WTC11 (cell line): ENCODE measurements at regions not wholly inside any gene's neighbourhood (a gene's known extent, or its start where the extent isn't known, plus 50 kb on each side); places are given as distances from the start of the nearest gene placed in this dataset.

ENCODE experiments used
- ATAC-seq: fragments of 200-7000 bp; cut with Tn5 transposase; 2 replicates; pipeline ENCODE4 v1.10.0; 2021; ENCODE audit warnings: mild to moderate bottlenecking, moderate library complexity
- CTCF ChIA-PET: fragments of 300-600 bp; sonication (Branson Sonifier 250); formaldehyde crosslinking; loops from one replicate; lab custom pipeline; 2021; ENCODE audit warnings: antibody characterized with exemption; lab: Charles Lee
- POLR2A ChIA-PET: fragments of 350-600 bp; sonication (Branson Sonifier 250); formaldehyde crosslinking; loops from one replicate; lab custom pipeline; 2021; ENCODE audit warnings: antibody characterized with exemption; lab: Charles Lee
- DNase-seq: peaks from one replicate; pipeline ENCODE4 v3.0.0; 2021; ENCODE audit warnings: low spot score
- H3K27ac Mint-ChIP-seq: 2 replicates; pipeline ENCODE4 v1.8.0; 2021; ENCODE audit warnings: mixed read lengths
- H3K27me3 Mint-ChIP-seq: 2 replicates; pipeline ENCODE4 v1.8.0; 2021; ENCODE audit warnings: low read depth, mild to moderate bottlenecking, moderate library complexity, mixed read lengths
- H3K36me3 Mint-ChIP-seq: 2 replicates; pipeline ENCODE4 v1.8.0; 2021; ENCODE audit warnings: mixed read lengths
- H3K4me1 Mint-ChIP-seq: 2 replicates; pipeline ENCODE4 v1.8.0; 2022; ENCODE audit warnings: mixed read lengths
- H3K4me3 Mint-ChIP-seq: 2 replicates; pipeline ENCODE4 v1.8.0; 2021; ENCODE audit warnings: mild to moderate bottlenecking, moderate library complexity, mixed read lengths
- H3K9me3 Mint-ChIP-seq: 2 replicates; pipeline ENCODE4 v1.8.0; 2021; ENCODE audit warnings: mixed read lengths
- ESRRA ChIP-seq: sonication (generic); formaldehyde crosslinking; IDR thresholded peaks from 2 replicates; pipeline ENCODE4 v1.8.1; 2022; ENCODE audit warnings: mild to moderate bottlenecking, missing genetic modification reagents, borderline replicate concordance
- FOXJ3 ChIP-seq: sonication (generic); formaldehyde crosslinking; IDR thresholded peaks from 2 replicates; pipeline ENCODE4 v1.9.0; 2021; ENCODE audit warnings: missing genetic modification reagents, mild to moderate bottlenecking, borderline replicate concordance
- FOXP1 ChIP-seq: sonication (generic); formaldehyde crosslinking; IDR thresholded peaks from 2 replicates; pipeline ENCODE4 v1.8.0; 2022; ENCODE audit warnings: missing genetic modification reagents, mild to moderate bottlenecking, moderate library complexity, borderline replicate concordance
- GABPB1 ChIP-seq: sonication (generic); formaldehyde crosslinking; IDR thresholded peaks from 2 replicates; pipeline ENCODE4 v1.8.1; 2023; ENCODE audit warnings: mild to moderate bottlenecking, missing genetic modification reagents
- GTF2I ChIP-seq: fragments of 250-450 bp; sonication (Bioruptor Pico); conservative IDR thresholded peaks from 2 replicates; pipeline ENCODE4 v1.4.0; 2021; ENCODE audit warnings: mild to moderate bottlenecking
- JAZF1 ChIP-seq: fragments of 250-450 bp; sonication (Bioruptor Pico); IDR thresholded peaks from 2 replicates; pipeline ENCODE4 v1.9.0; 2021; ENCODE audit warnings: moderate library complexity, mild to moderate bottlenecking, inconsistent platforms
- NR1H2 ChIP-seq: sonication (generic); formaldehyde crosslinking; IDR thresholded peaks from 2 replicates; pipeline ENCODE4 v1.9.0; 2021; ENCODE audit warnings: mild to moderate bottlenecking, moderate library complexity, missing genetic modification reagents
- NR2C2 ChIP-seq: sonication (generic); formaldehyde crosslinking; IDR thresholded peaks from 2 replicates; pipeline ENCODE4 v1.8.0; 2022; ENCODE audit warnings: mild to moderate bottlenecking, missing genetic modification reagents
- RORB ChIP-seq: fragments of 250-450 bp; sonication (Bioruptor Pico); IDR thresholded peaks from 2 replicates; pipeline ENCODE4 v1.9.0; 2021; ENCODE audit warnings: mild to moderate bottlenecking
- SMAD3 ChIP-seq: sonication (generic); formaldehyde crosslinking; IDR thresholded peaks from 2 replicates; pipeline ENCODE4 v1.8.0; 2022; ENCODE audit warnings: missing genetic modification reagents, mild to moderate bottlenecking, borderline replicate concordance
- TEAD1 ChIP-seq: sonication (generic); formaldehyde crosslinking; IDR thresholded peaks from 2 replicates; pipeline ENCODE4 v1.8.0; 2022; ENCODE audit warnings: mild to moderate bottlenecking, missing genetic modification reagents
- TP53 ChIP-seq: sonication (generic); formaldehyde crosslinking; IDR thresholded peaks from 2 replicates; pipeline ENCODE4 v1.8.1; 2023; ENCODE audit warnings: mild to moderate bottlenecking, missing genetic modification reagents
- ZNF423 ChIP-seq: fragments of 250-450 bp; sonication (Bioruptor Pico); IDR thresholded peaks from 2 replicates; pipeline ENCODE4 v2.1.2; 2022; ENCODE audit warnings: mild to moderate bottlenecking, moderate library complexity
- TF ChIP-seq, protein P1 (sequence below): sonication (generic); formaldehyde crosslinking; IDR thresholded peaks from 2 replicates; pipeline ENCODE4 v1.8.1; 2023; ENCODE audit warnings: mild to moderate bottlenecking, moderate library complexity, missing genetic modification reagents
- TF ChIP-seq, protein P2 (sequence below): sonication (generic); formaldehyde crosslinking; conservative IDR thresholded peaks from 2 replicates; pipeline ENCODE4 v1.8.1; 2023; ENCODE audit warnings: mild to moderate bottlenecking, low read depth, missing genetic modification reagents, moderate library complexity
- TF ChIP-seq, protein P3 (sequence below): sonication (generic); formaldehyde crosslinking; IDR thresholded peaks from 2 replicates; pipeline ENCODE4 v1.8.0; 2022; ENCODE audit warnings: mild to moderate bottlenecking, missing genetic modification reagents
- TF ChIP-seq, protein P4 (sequence below): sonication (generic); formaldehyde crosslinking; IDR thresholded peaks from 2 replicates; pipeline ENCODE4 v1.8.1; 2023; ENCODE audit warnings: mild to moderate bottlenecking, missing genetic modification reagents, moderate library complexity

DNA sequence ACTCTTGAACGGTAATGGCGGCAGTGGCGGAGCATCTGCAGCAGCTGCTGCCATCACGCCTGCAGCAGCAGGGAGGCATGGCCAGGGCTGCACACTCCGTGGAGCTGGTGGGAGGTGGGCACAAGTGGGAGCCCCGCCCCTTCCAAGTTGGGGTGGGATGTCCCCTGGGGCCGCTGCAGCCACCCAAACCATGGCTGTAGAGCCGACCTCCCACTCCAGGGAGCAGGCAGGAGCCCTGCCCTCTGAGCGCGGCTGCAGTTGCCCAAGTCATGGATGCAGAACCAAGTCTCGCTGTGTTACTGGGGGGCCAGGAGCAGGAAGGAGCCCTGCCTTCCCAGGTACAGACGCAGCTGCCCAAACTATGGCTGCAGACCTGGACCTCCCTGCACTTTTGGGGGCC, 215.3 kb upstream of the VLDLR start:
- POLR2A ChIA-PET, result no interaction called here
- peaks cover 7% of the 10 kb centered on the region for H3K27me3 Mint-ChIP-seq

DNA sequence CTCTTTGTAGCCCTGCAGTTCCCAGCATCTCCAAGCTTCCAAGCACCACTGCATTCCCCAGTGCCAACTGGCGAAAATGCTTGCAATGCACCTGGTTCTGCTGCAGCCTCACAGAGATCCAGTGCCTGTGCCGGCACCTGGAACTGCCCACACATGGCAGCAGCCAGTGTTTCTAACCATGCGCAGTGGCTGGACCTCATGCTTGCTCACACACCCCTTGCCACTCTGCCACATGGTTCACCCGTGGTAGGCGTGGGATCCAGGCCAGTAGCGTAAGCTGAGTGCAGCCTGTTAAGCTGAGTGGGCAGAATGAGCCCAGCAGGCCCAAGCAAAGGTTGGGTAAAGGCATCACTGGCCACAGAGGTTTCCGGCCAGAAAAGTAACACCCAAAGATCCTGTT, 214.1 kb upstream of the VLDLR start:
- ATAC-seq (no peak), DNase-seq (no peak)
- CTCF ChIA-PET, result interaction anchor here (0.5 to 0.7 kb wide), 2 partner anchors 72 to 288 kb away, joined by 3 read pairs; no protein-coding TSS in a partner anchor
- no peak overlapping the region for H3K27ac Mint-ChIP-seq
- no peak overlapping the region for H3K4me3 Mint-ChIP-seq
- H3K9me3 Mint-ChIP-seq, result peaks cover 20% of the 10 kb centered on the region
- peaks cover 13% of the 10 kb centered on the region for H3K4me1 Mint-ChIP-seq
- POLR2A ChIA-PET, result no interaction called here
- peaks cover 20% of the 10 kb centered on the region for H3K36me3 Mint-ChIP-seq
- peaks cover 4% of the 10 kb centered on the region; the same call in 1 of the 2 replicates for H3K27me3 Mint-ChIP-seq
- no peak for TF ChIP-seq SMAD3 (CRISPR knock-in tag)
- TF ChIP-seq, protein P1, sequence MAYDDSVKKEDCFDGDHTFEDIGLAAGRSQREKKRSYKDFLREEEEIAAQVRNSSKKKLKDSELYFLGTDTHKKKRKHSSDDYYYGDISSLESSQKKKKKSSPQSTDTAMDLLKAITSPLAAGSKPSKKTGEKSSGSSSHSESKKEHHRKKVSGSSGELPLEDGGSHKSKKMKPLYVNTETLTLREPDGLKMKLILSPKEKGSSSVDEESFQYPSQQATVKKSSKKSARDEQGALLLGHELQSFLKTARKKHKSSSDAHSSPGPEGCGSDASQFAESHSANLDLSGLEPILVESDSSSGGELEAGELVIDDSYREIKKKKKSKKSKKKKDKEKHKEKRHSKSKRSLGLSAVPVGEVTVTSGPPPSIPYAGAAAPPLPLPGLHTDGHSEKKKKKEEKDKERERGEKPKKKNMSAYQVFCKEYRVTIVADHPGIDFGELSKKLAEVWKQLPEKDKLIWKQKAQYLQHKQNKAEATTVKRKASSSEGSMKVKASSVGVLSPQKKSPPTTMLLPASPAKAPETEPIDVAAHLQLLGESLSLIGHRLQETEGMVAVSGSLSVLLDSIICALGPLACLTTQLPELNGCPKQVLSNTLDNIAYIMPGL (CRISPR knock-in tag), result no peak
- TF ChIP-seq ZNF423 (CRISPR knock-in tag), result no peak
- TF ChIP-seq NR2C2 (CRISPR knock-in tag), result no peak
- no peak for TF ChIP-seq GTF2I (CRISPR knock-in tag)
- TF ChIP-seq FOXJ3, result no peak
- no peak for TF ChIP-seq JAZF1
- TF ChIP-seq TP53, result no peak
- TF ChIP-seq NR1H2, result no peak
- TF ChIP-seq FOXP1, result no peak
- TF ChIP-seq GABPB1 (CRISPR knock-in tag), result no peak
- TF ChIP-seq, protein P2, sequence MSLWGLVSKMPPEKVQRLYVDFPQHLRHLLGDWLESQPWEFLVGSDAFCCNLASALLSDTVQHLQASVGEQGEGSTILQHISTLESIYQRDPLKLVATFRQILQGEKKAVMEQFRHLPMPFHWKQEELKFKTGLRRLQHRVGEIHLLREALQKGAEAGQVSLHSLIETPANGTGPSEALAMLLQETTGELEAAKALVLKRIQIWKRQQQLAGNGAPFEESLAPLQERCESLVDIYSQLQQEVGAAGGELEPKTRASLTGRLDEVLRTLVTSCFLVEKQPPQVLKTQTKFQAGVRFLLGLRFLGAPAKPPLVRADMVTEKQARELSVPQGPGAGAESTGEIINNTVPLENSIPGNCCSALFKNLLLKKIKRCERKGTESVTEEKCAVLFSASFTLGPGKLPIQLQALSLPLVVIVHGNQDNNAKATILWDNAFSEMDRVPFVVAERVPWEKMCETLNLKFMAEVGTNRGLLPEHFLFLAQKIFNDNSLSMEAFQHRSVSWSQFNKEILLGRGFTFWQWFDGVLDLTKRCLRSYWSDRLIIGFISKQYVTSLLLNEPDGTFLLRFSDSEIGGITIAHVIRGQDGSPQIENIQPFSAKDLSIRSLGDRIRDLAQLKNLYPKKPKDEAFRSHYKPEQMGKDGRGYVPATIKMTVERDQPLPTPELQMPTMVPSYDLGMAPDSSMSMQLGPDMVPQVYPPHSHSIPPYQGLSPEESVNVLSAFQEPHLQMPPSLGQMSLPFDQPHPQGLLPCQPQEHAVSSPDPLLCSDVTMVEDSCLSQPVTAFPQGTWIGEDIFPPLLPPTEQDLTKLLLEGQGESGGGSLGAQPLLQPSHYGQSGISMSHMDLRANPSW (CRISPR knock-in tag), result no peak

More for the DNA sequence above, 215.3 kb upstream of the VLDLR start:
- peaks cover 23% of the 10 kb centered on the region for H3K36me3 Mint-ChIP-seq
- peaks cover 25% of the 10 kb centered on the region for H3K9me3 Mint-ChIP-seq
- ATAC-seq (no peak), DNase-seq (no peak)
- CTCF ChIA-PET, result no interaction called here
- H3K27ac Mint-ChIP-seq, result no peak overlapping the region
- peaks cover under 1% of the 10 kb centered on the region for H3K4me1 Mint-ChIP-seq
- TF ChIP-seq, protein P1 (CRISPR knock-in tag), result no peak
- TF ChIP-seq RORB (CRISPR knock-in tag), result no peak
- TF ChIP-seq, protein P3, sequence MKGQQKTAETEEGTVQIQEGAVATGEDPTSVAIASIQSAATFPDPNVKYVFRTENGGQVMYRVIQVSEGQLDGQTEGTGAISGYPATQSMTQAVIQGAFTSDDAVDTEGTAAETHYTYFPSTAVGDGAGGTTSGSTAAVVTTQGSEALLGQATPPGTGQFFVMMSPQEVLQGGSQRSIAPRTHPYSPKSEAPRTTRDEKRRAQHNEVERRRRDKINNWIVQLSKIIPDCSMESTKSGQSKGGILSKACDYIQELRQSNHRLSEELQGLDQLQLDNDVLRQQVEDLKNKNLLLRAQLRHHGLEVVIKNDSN (CRISPR knock-in tag), result no peak
- H3K4me3 Mint-ChIP-seq, result no peak overlapping the region

DNA sequence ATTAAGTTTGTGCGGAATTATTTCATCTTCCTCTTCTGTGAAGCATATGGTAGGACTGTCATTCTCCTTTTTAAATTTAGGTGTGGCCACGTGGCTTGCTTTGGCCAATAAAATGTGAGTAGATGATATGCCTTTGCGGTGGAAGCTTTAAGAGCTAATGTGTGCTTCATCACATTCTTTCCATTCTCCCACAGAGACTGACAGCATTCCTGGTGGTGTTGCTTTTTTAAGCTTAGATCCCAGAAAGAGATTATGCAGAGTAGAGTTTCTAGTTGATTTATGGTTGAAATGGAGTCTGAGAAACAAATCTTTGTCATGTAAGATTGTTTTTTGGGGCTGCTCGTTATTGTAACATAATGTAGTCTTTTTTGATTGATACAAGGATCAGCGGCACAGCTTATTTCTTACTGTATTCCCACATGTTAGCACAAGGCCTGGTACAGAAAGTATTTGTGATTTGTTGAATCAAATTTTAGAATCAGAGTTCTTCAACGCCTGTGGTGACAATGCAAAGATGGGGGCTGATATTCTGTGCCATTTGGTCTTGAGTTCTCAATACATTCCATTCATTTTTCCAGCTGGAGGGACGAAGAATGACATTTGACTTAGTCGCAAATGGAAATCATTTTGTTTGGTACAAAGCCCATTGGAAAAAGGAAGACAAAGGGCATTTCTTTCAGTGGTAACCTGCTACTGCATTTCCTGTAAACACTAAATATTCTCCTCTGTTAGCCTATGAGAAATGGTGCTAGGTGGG, 209.9 kb upstream of the VLDLR start:
- DNase-seq, result no peak
- ChIA-PET CTCF (interaction anchor here (1.1 kb wide), 1 partner anchor 170 kb away, joined by 4 read pairs; no protein-coding TSS in a partner anchor), POLR2A (interaction anchor here (1.3 kb wide), 1 partner anchor 131 kb away, joined by 4 read pairs; no protein-coding TSS in a partner anchor)
- Mint-ChIP-seq H3K27ac (peak overlapping the region; percentile 93), H3K36me3 (peaks cover 6% of the 10 kb centered on the region), H3K9me3 (peaks cover 9% of the 10 kb centered on the region), H3K4me3 (no peak overlapping the region), H3K4me1 (peaks cover 24% of the 10 kb centered on the region), H3K27me3 (no peaks in the 10 kb centered on the region; the same call in 1 of the 2 replicates)
- TF ChIP-seq, protein P4, sequence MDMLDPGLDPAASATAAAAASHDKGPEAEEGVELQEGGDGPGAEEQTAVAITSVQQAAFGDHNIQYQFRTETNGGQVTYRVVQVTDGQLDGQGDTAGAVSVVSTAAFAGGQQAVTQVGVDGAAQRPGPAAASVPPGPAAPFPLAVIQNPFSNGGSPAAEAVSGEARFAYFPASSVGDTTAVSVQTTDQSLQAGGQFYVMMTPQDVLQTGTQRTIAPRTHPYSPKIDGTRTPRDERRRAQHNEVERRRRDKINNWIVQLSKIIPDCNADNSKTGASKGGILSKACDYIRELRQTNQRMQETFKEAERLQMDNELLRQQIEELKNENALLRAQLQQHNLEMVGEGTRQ (CRISPR knock-in tag), result peak; percentile 73
- TF ChIP-seq TEAD1 (CRISPR knock-in tag) (no peak), ESRRA (no peak)
- TF ChIP-seq, protein P3 (CRISPR knock-in tag), result peak; percentile 80
- peak; percentile 77 for ATAC-seq
